Spleen (tissue), 11 donors: ENCODE measurements at regions not wholly inside any gene's neighbourhood (a gene's known extent, or its start where the extent isn't known, plus 50 kb on each side); places are given as distances from the start of the nearest gene placed in this dataset.

Source experiments
- DNase-seq: peaks from one replicate; pipeline ENCODE4 v3.0.0-alpha.2; 2020
- H3K27ac ChIP-seq, 8 donors: fragments of 200-600 bp; sonication (generic) in 7 of 8; 1 replicate in 4 of 8; 2 replicates in 4 of 8; pipeline versions ENCODE4 v1.5.0 to v1.8.0; 2016 to 2021; ENCODE audit warnings: inconsistent platforms in 4 of 8, mild to moderate bottlenecking in 4 of 8, moderate library complexity in 1 of 8
- H3K27me3 ChIP-seq, 7 donors: fragments of 200-600 bp; sonication (generic) in 6 of 7; replicated peaks in 1 of 7; 1 replicate in 4 of 7; 2 replicates in 3 of 7; pipeline versions ENCODE4 v1.5.0 to v1.8.0; 2016 to 2021; ENCODE audit warnings: inconsistent platforms in 3 of 7, mild to moderate bottlenecking in 1 of 7
- H3K36me3 ChIP-seq, 6 donors: fragments of 200-600 bp; sonication (generic) in 5 of 6; 1 replicate in 4 of 6; 2 replicates in 2 of 6; pipeline versions ENCODE4 v1.5.0 to v1.8.0; 2016 to 2021; ENCODE audit warnings: inconsistent platforms in 2 of 6
- H3K4me1 ChIP-seq, 6 donors: fragments of 200-600 bp; sonication (generic) in 5 of 6; 1 replicate in 3 of 6; 2 replicates in 3 of 6; pipeline versions ENCODE4 v1.5.0 to v1.8.0; 2016 to 2021; ENCODE audit warnings: inconsistent platforms in 3 of 6
- H3K4me3 ChIP-seq, 8 donors: fragments of 200-600 bp; sonication (generic) in 7 of 8; 1 replicate in 4 of 8; 2 replicates in 4 of 8; pipeline versions ENCODE4 v1.5.0 to v1.8.0; 2016 to 2021; ENCODE audit warnings: inconsistent platforms in 4 of 8, mild to moderate bottlenecking in 4 of 8, moderate library complexity in 2 of 8
- H3K9me3 ChIP-seq, 8 donors: fragments of 200-600 bp; sonication (generic) in 7 of 8; 1 replicate in 4 of 8; 2 replicates in 4 of 8; pipeline versions ENCODE4 v1.5.0 to v1.8.0; 2016 to 2021; ENCODE audit warnings: inconsistent platforms in 4 of 8
- CTCF ChIP-seq, 11 experiments: fragments of 200-600 bp in 7 of 11; fragments of 450-650 bp in 4 of 11; sonication (generic) in 4 of 11; IDR thresholded peaks in 8 of 11; conservative IDR thresholded peaks in 3 of 11; 1 replicate in 7 of 11; 2 replicates in 4 of 11; pipeline versions ENCODE4 v1.4.0 to v1.8.0; 2016 to 2021; ENCODE audit warnings: antibody characterized with exemption in 11 of 11, inconsistent platforms in 4 of 11, mild to moderate bottlenecking in 1 of 11
- POLR2A ChIP-seq, 3 donors: fragments of 450-650 bp; IDR thresholded peaks; one replicate each; pipeline ENCODE4 v1.5.1; 2017; ENCODE audit warnings: antibody characterized with exemption in 3 of 3, mild to moderate bottlenecking in 1 of 3
- POLR2AphosphoS5 ChIP-seq, 3 donors: sonication (generic); formaldehyde crosslinking; IDR thresholded peaks; one replicate each; pipeline ENCODE4 v1.5.1; 2017; ENCODE audit warnings: antibody characterized with exemption in 3 of 3
- WGBS, 5 donors: extraction: QIAGEN DNeasy Blood & Tissue Kit in 3 of 5; methylation state at CpG; one replicate each; pipeline versions ENCODE4 v1.1.5 to v1.1.7; 2013 to 2018; 5-methylcytosine and 5-hydroxymethylcytosine counted together
- intact Hi-C: fragments of 100-400 bp; cut with DNase I; formaldehyde crosslinking; loops from one replicate; pipeline ENCODE4 v1.15.0; 2023; ENCODE audit warnings: low total_unique reads
- donor health status: healthy with polysubstance abuse.
- donor health status: DM: no; HTN: no; CAD: no; lungs with moderate emphysema.
- donor health status: DM: no; HTN: no; CAD: no.
- donor health status: Bipolar disorder and iron deficiency.
- donor health status: healthy.
- donor health status: DM: no; HTN: no; CAD: no.
- donor health status: DM: yes; HTN: yes; CAD: no.

- TF ChIP-seq POLR2AphosphoS5 (IDR thresholded peaks at IDR 0.05) (no peak), POLR2A (IDR thresholded peaks at IDR 0.05) (no peak), CTCF (IDR thresholded peaks at IDR 0.05 in 8 of 11, conservative IDR thresholded peaks at IDR 0.05 in 3 of 11) (no peak)
- Histone ChIP-seq H3K4me1 (no peaks in the 10 kb centered on the region), H3K4me3 (no peak overlapping the region), H3K27ac (no peak overlapping the region), H3K9me3 (no peaks in the 10 kb centered on the region), H3K27me3 (no peaks in the 10 kb centered on the region), H3K36me3 (no peaks in the 10 kb centered on the region)
- no peak for DNase-seq
- intact Hi-C loops: no loop called here
- WGBS, 5 donors: 89 to 96% (median 95%) methylated on average over 2 of the region's 2 CpGs
These were observed 142.5 kb upstream of the AHI1 start for GRCh38 chr6:135640048-135640447.

GRCh38 chr6:135640449-135641111, 143.0 kb upstream of the AHI1 start:
- TF ChIP-seq CTCF (IDR thresholded peaks at IDR 0.05 in 8 of 11, conservative IDR thresholded peaks at IDR 0.05 in 3 of 11): no peak
- TF ChIP-seq POLR2A (IDR thresholded peaks at IDR 0.05): no peak
- no peak for TF ChIP-seq POLR2AphosphoS5 (IDR thresholded peaks at IDR 0.05)
- no peaks in the 10 kb centered on the region for H3K27me3 ChIP-seq
- intact Hi-C loops: no loop called here
- no peak overlapping the region for H3K27ac ChIP-seq
- no peak overlapping the region for H3K4me3 ChIP-seq
- no peak for DNase-seq
- no peaks in the 10 kb centered on the region for H3K4me1 ChIP-seq
- H3K36me3 ChIP-seq: no peaks in the 10 kb centered on the region
- H3K9me3 ChIP-seq: no peaks in the 10 kb centered on the region
- WGBS, 5 donors: 53 to 70% (median 66%) methylated on average over 3 of the region's 3 CpGs

GRCh38 chr6:135642912-135643311, 145.4 kb upstream of the AHI1 start:
- WGBS, 5 donors: 90 to 96% (median 93%) methylated on average over 3 of the region's 3 CpGs
- DNase-seq: no peak
- Histone ChIP-seq H3K27me3 (no peaks in the 10 kb centered on the region), H3K36me3 (no peaks in the 10 kb centered on the region), H3K27ac (no peak overlapping the region), H3K9me3 (peaks cover 0 to 2% (median 0%) of the 10 kb centered on the region in 8 donors), H3K4me1 (no peaks in the 10 kb centered on the region), H3K4me3 (no peak overlapping the region)
- no peak for TF ChIP-seq POLR2A (IDR thresholded peaks at IDR 0.05)
- no peak for TF ChIP-seq CTCF (IDR thresholded peaks at IDR 0.05 in 8 of 11, conservative IDR thresholded peaks at IDR 0.05 in 3 of 11)
- TF ChIP-seq POLR2AphosphoS5 (IDR thresholded peaks at IDR 0.05): no peak
- intact Hi-C loops: no loop called here

GRCh38 chr6:135644394-135644793, 146.9 kb upstream of the AHI1 start:
- WGBS, 5 donors: 75 to 93% (median 81%) methylated on average over 3 of the region's 3 CpGs
- H3K27ac ChIP-seq: no peak overlapping the region
- no peak overlapping the region for H3K4me3 ChIP-seq
- intact Hi-C loops: no loop called here
- TF ChIP-seq POLR2AphosphoS5 (IDR thresholded peaks at IDR 0.05) (no peak), CTCF (IDR thresholded peaks at IDR 0.05 in 8 of 11, conservative IDR thresholded peaks at IDR 0.05 in 3 of 11) (no peak), POLR2A (IDR thresholded peaks at IDR 0.05) (no peak)
- no peak for DNase-seq
- peaks cover 0 to 17% (median 8%) of the 10 kb centered on the region in 8 donors for H3K9me3 ChIP-seq
- H3K36me3 ChIP-seq: no peaks in the 10 kb centered on the region
- H3K27me3 ChIP-seq: no peaks in the 10 kb centered on the region
- H3K4me1 ChIP-seq: no peaks in the 10 kb centered on the region
